Nephron (organoid): ENCODE measurements at regions not wholly inside any gene's neighbourhood (a gene's known extent, or its start where the extent isn't known, plus 50 kb on each side); places are given as distances from the start of the nearest gene placed in this dataset.

Experiments
- H3K27ac Mint-ChIP-seq, 3 experiments: 2 replicates each; pipeline ENCODE4 v1.8.0; 2020; ENCODE audit warnings: mixed read lengths in 3 of 3, mild to moderate bottlenecking in 2 of 3, moderate library complexity in 1 of 3
- H3K27me3 Mint-ChIP-seq: 2 replicates; pipeline ENCODE4 v1.8.0; 2021; ENCODE audit warnings: low read depth, mild to moderate bottlenecking, moderate library complexity, mixed read lengths
- H3K36me3 Mint-ChIP-seq: 2 replicates; pipeline ENCODE4 v1.8.0; 2020; ENCODE audit warnings: low read depth, mixed read lengths
- H3K4me1 Mint-ChIP-seq: 2 replicates; pipeline ENCODE4 v1.8.0; 2020; ENCODE audit warnings: mixed read lengths
- H3K4me3 Mint-ChIP-seq, 3 experiments: 2 replicates each; pipeline ENCODE4 v1.8.0; 2020; ENCODE audit warnings: mild to moderate bottlenecking in 3 of 3, mixed read lengths in 3 of 3, moderate library complexity in 2 of 3
- H3K9me3 Mint-ChIP-seq: 2 replicates; pipeline ENCODE4 v1.8.0; 2020; ENCODE audit warnings: mixed read lengths
- CTCF ChIP-seq, 3 experiments: fragments of 200-600 bp; sonication (generic); IDR thresholded peaks; one replicate each; pipeline ENCODE4 v1.5.0; 2021; ENCODE audit warnings: antibody characterized with exemption in 3 of 3; ENCODE audit not compliant: unreplicated experiment in 3 of 3

- Mint-ChIP-seq H3K4me1 (peaks cover 66% of the 10 kb centered on the region), H3K36me3 (no peaks in the 10 kb centered on the region), H3K9me3 (peaks cover 2% of the 10 kb centered on the region), H3K27me3 (peaks cover 5% of the 10 kb centered on the region), H3K4me3 (peak overlapping the region in 1 of 3 experiments; percentile 35), H3K27ac (peak overlapping the region; percentile 92 to 100 (median 95))
- TF ChIP-seq CTCF (IDR thresholded peaks at IDR 0.05; ENCODE audit: unreplicated experiment in 3 of 3): no peak
Observed at GRCh38 chr15:101120987-101121386, 130.9 kb downstream of the CHSY1 start.

GRCh38 chr15:101120473-101120872 is 131.4 kb downstream of the CHSY1 start:
- TF ChIP-seq CTCF (IDR thresholded peaks at IDR 0.05; ENCODE audit: unreplicated experiment in 3 of 3): no peak
- Mint-ChIP-seq H3K4me3 (peak overlapping the region in 1 of 3 experiments; percentile 49), H3K27ac (peak overlapping the region; percentile 65 to 95 (median 89)), H3K9me3 (peaks cover 2% of the 10 kb centered on the region), H3K27me3 (peaks cover 5% of the 10 kb centered on the region), H3K36me3 (no peaks in the 10 kb centered on the region), H3K4me1 (peaks cover 70% of the 10 kb centered on the region)
